ENCODE measurements at regions not wholly inside any gene's neighbourhood (a gene's known extent, or its start where the extent isn't known, plus 50 kb on each side); places are given as distances from the start of the nearest gene placed in this dataset.

DNA sequence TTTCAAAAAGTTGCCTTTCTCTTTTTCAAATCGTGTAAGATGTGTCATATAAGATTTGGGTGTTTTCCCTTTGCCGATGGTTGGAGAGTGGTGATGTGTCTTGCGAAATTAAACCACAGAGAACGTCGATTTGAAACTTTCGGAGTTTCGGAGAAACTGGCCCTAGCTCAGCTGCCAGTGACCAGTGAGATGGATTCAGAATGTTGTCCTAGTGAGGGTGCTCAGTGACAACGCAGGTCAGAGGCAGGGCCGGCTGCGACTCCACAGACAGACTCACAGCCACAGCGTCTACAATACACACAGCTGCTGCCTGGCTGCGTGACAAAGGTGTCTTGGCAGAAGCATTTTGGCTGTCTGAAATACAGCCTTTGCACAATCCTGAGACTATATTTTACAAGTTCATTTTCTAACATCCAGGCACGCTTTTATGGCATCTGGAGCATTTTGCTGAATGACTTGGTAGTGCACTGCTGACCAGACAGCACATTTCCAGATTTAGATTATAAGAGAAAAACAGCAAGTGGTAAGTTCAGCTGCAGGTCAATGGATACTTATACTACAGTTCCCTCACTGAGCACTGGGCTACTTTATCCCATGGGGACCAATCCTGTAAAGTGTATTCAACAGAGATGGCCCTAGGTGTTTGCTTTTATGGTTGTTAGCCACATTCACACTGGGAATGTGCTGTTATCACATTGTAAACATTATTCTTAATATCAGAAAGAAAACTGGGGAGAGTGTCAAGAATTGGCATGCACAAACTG lies 207.5 kb downstream of the KCNRG start:
- Histone ChIP-seq H3K4me1 (peaks cover 0 to 50% (median 5%) of the 10 kb centered on the region in 12 donors), H3K36me3 (no peaks in the 10 kb centered on the region), H3K27ac (peak overlapping the region in 3 of 12 donors; percentile 14 to 53 (median 25)), H3K4me3 (peak overlapping the region in 4 of 12 donors; percentile 9 to 30 (median 16)), H3K9me3 (peaks cover 0 to 4% (median 0%) of the 10 kb centered on the region in 12 donors), H3K27me3 (no peaks in the 10 kb centered on the region)
- DNase-seq (peak; percentile 30 to 88 (median 85)), ATAC-seq (peak in 3 of 4 donors; percentile 80 to 95 (median 92))
- no peak for TF ChIP-seq POLR2A (IDR thresholded peaks at IDR 0.05)
- WGBS, 4 donors = 50 to 71% (median 62%) methylated on average over 13 of the region's 13 CpGs
- intact Hi-C loops (cut with DNase I) = no loop called here

- Histone ChIP-seq H3K27ac (no peak overlapping the region), H3K4me1 (peaks cover 0 to 50% (median 5%) of the 10 kb centered on the region in 12 donors), H3K4me3 (no peak overlapping the region), H3K9me3 (peaks cover 0 to 4% (median 0%) of the 10 kb centered on the region in 12 donors), H3K36me3 (no peaks in the 10 kb centered on the region), H3K27me3 (no peaks in the 10 kb centered on the region)
- TF ChIP-seq POLR2A (IDR thresholded peaks at IDR 0.05) = no peak
- TF ChIP-seq CTCF (IDR thresholded peaks at IDR 0.05) = no peak
- intact Hi-C loops (cut with DNase I) = no loop called here
- ATAC-seq (peak in 2 of 4 donors; percentile 20 to 57), DNase-seq (no peak)
- WGBS, 4 donors = 84 to 93% (median 88%) methylated on average over 4 of the region's 4 CpGs
Observed at GRCh38 chr13:50224534-50224933, 209.3 kb downstream of the KCNRG start.

DNA sequence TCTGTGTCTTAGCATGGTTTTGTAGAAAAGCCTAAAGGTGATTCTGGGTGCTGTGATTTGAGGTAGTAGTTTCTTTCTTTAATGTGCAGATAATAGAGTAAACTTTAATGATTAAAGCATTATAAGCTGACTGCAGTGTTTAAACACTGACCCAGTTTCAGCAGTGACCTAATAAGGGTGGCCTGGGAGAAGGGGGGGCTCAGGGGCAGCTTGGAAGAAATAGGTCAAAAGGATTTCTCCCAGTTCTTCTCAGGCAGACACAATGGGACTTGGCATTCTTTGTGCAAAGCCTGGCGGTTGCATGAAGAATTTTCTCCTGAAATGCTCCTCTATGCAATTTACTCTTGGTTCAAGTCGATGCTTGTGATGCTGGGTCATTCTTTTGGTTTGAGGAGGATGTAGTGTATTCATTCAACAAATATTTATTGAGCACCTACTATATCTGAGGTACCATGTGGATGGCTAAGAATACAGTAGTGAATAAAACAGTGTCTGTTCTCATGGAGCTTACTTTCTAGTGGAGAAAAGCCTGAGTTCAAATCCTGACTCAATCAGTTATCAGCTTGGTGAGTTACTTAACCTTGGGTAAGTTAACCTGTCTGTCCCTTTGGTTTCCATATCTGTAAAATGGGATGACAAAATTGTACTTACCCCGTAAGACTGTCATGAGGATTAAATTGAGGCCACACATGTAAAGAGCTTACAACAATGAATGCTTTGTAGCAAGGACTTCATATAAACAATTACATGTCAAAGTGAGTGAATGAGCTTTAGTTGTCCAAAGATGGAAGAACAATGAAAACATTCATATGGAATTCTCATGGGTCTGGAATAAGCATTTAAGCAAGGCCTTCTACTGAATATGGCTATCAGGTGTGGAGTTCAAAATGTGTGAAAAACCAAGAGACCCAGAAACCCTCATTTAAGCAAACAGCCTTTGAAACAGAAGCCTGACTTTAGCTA lies 210.2 kb downstream of the KCNRG start:
- TF ChIP-seq CTCF (IDR thresholded peaks at IDR 0.05) (no peak), POLR2A (IDR thresholded peaks at IDR 0.05) (no peak)

DNA sequence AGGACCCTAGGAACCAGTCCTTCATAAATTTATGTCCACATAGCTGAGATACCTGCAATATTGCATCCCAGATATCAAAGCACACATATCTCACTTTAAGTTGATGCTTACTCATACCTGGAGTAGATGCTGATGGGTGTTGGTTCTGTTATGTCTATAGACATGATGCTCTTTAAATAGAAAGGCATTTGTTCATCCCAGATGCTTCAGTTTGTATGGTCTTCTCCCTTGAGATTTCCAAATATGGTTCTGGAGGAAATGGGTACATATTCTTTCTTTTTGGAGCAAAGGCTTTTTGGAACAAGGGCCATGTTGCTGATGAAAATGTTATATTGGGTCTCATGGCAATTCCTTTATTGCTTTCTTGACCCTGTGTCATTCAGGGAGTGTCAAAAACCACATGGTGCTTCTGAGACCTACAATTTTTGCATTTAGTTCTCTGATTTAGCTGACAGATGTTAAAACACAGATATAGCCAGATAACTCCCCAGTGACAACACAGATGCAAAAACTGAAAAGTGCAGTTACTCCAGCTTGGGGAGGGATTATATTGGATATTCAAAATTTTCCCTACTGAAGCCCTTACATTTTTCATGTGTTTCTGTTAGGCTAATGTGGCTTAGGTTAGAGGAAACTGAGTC lies 211.4 kb downstream of the KCNRG start:
- no peak for ATAC-seq

More for the DNA sequence above, 210.2 kb downstream of the KCNRG start:
- H3K36me3 ChIP-seq = no peaks in the 10 kb centered on the region
- intact Hi-C loops (cut with DNase I) = no loop called here
- H3K4me1 ChIP-seq = peaks cover 0 to 57% (median 5%) of the 10 kb centered on the region in 12 donors
- no peak for DNase-seq
- no peak overlapping the region for H3K4me3 ChIP-seq
- H3K27me3 ChIP-seq = no peaks in the 10 kb centered on the region
- H3K27ac ChIP-seq = no peak overlapping the region
- ATAC-seq = peak in 1 of 4 donors; percentile 52
- WGBS, 4 donors = 87 to 92% (median 90%) methylated on average over 3 of the region's 3 CpGs
- no peaks in the 10 kb centered on the region for H3K9me3 ChIP-seq

More for the DNA sequence above, 211.4 kb downstream of the KCNRG start:
- intact Hi-C loops (cut with DNase I) = no loop called here
- Histone ChIP-seq H3K9me3 (no peaks in the 10 kb centered on the region), H3K36me3 (no peaks in the 10 kb centered on the region), H3K27ac (no peak overlapping the region), H3K27me3 (no peaks in the 10 kb centered on the region), H3K4me3 (no peak overlapping the region), H3K4me1 (peaks cover 0 to 53% (median 5%) of the 10 kb centered on the region in 12 donors)
- no peak for DNase-seq
- TF ChIP-seq POLR2A (IDR thresholded peaks at IDR 0.05) (no peak), CTCF (IDR thresholded peaks at IDR 0.05) (no peak)

Measured in heart left ventricle (tissue), 16 donors.